Right cardiac atrium (tissue), 5 donors: ENCODE measurements at regions not wholly inside any gene's neighbourhood (a gene's known extent, or its start where the extent isn't known, plus 50 kb on each side); places are given as distances from the start of the nearest gene placed in this dataset.
A peak's percentile ranks its signal among the peaks of the same experiment; 100 is the strongest.

Experiments used
- ATAC-seq, 2 donors: fragments of 200-7000 bp; cut with Tn5 transposase; one replicate each; pipeline versions ENCODE4 v1.8.0 to v1.9.1; 2020; ENCODE audit warnings: moderate library complexity in 2 of 2, mild to moderate bottlenecking in 1 of 2
- DNase-seq, 3 donors: peaks; one replicate each; pipeline ENCODE4 v3.0.0-alpha.2; 2020
- H3K27ac ChIP-seq: one replicate; pipeline ENCODE4 v1.5.1; 2013; ENCODE audit warnings: mild to moderate bottlenecking, low read length, control low read depth, moderate library complexity
- H3K27me3 ChIP-seq: one replicate; pipeline ENCODE4 v1.6.1; 2013; ENCODE audit not compliant: control insufficient read depth, insufficient read depth
- H3K4me1 ChIP-seq: one replicate; pipeline ENCODE4 v1.6.1; 2013; ENCODE audit warnings: low read length; ENCODE audit not compliant: control insufficient read depth, insufficient read depth
- H3K4me3 ChIP-seq: one replicate; pipeline ENCODE4 v1.5.1; 2013; ENCODE audit warnings: low read length, control low read depth
- H3K9me3 ChIP-seq: one replicate; pipeline ENCODE4 v1.6.1; 2013; ENCODE audit warnings: low read length; ENCODE audit not compliant: control insufficient read depth
- WGBS: extraction: QIAGEN DNeasy Blood & Tissue Kit; methylation state at CpG from one replicate; pipeline ENCODE4 v1.1.7; 2013; 5-methylcytosine and 5-hydroxymethylcytosine counted together
- intact Hi-C, 4 donors: fragments of 100-400 bp; cut with DNase I; formaldehyde crosslinking; loops; one replicate each; pipeline versions ENCODE4 v1.11.0 to v1.14.0; 2022 to 2023
- donor health status: healthy with polysubstance abuse.
- donor health status: DM: no; HTN: yes; CAD: no.
- donor health status: DM: no; HTN: no; CAD: no.
- donor health status: DM: no; HTN: yes; CAD: no; lungs with severe emphysema.
- donor health status: DM: yes; HTN: yes; CAD: no.

GRCh38 chr18:73959352-73959751 lies 188.3 kb downstream of the FBXO15 start:
- no peak overlapping the region for H3K27ac ChIP-seq
- intact Hi-C loops: no loop called here
- no peak overlapping the region for H3K4me3 ChIP-seq
- WGBS: 46% methylated on average over 5 of the region's 5 CpGs
- H3K27me3 ChIP-seq: no peaks in the 10 kb centered on the region
- no peak for ATAC-seq
- no peak for DNase-seq
- H3K4me1 ChIP-seq: no peaks in the 10 kb centered on the region
- no peaks in the 10 kb centered on the region for H3K9me3 ChIP-seq

- intact Hi-C loops: no loop called here
- Histone ChIP-seq H3K9me3 (no peaks in the 10 kb centered on the region), H3K27ac (no peak overlapping the region), H3K27me3 (no peaks in the 10 kb centered on the region), H3K4me3 (no peak overlapping the region), H3K4me1 (no peaks in the 10 kb centered on the region)
- DNase-seq (no peak), ATAC-seq (no peak)
- WGBS: 42% methylated on average over 4 of the region's 4 CpGs
Measured at GRCh38 chr18:73954268-73954667, 193.4 kb downstream of the FBXO15 start.

- Histone ChIP-seq H3K4me3 (no peak overlapping the region), H3K27me3 (no peaks in the 10 kb centered on the region), H3K4me1 (no peaks in the 10 kb centered on the region), H3K9me3 (no peaks in the 10 kb centered on the region), H3K27ac (no peak overlapping the region)
- no peak for ATAC-seq
- intact Hi-C loops: no loop called here
- 38% methylated on average over 7 of the region's 7 CpGs for WGBS
- no peak for DNase-seq
Measured at GRCh38 chr18:73952296-73952946, 195.2 kb downstream of the FBXO15 start.

- intact Hi-C loops: no loop called here
- H3K4me3 ChIP-seq: no peak overlapping the region
- 82% methylated on average over 2 of the region's 2 CpGs for WGBS
Measured at GRCh38 chr18:73950116-73950700, 197.4 kb downstream of the FBXO15 start.

GRCh38 chr18:73948497-73948896 lies 199.1 kb downstream of the FBXO15 start:
- DNase-seq: no peak
- intact Hi-C loops: no loop called here
- ATAC-seq: no peak
- H3K27me3 ChIP-seq: no peaks in the 10 kb centered on the region
- 83% methylated on average over 3 of the region's 3 CpGs for WGBS
- no peak overlapping the region for H3K4me3 ChIP-seq
- no peak overlapping the region for H3K27ac ChIP-seq
- no peaks in the 10 kb centered on the region for H3K9me3 ChIP-seq
- no peaks in the 10 kb centered on the region for H3K4me1 ChIP-seq

More at GRCh38 chr18:73950116-73950700, 197.4 kb downstream of the FBXO15 start:
- ATAC-seq (no peak), DNase-seq (no peak)
- H3K4me1 ChIP-seq: no peaks in the 10 kb centered on the region
- H3K9me3 ChIP-seq: no peaks in the 10 kb centered on the region
- no peak overlapping the region for H3K27ac ChIP-seq
- H3K27me3 ChIP-seq: no peaks in the 10 kb centered on the region

- Histone ChIP-seq H3K4me1 (no peaks in the 10 kb centered on the region), H3K27me3 (no peaks in the 10 kb centered on the region), H3K4me3 (no peak overlapping the region), H3K27ac (no peak overlapping the region), H3K9me3 (no peaks in the 10 kb centered on the region)
- DNase-seq (no peak), ATAC-seq (no peak)
- 46% methylated on average over 4 of the region's 4 CpGs for WGBS
- intact Hi-C loops: no loop called here
Measured at GRCh38 chr18:73948084-73948483, 199.6 kb downstream of the FBXO15 start.

- H3K27me3 ChIP-seq: no peaks in the 10 kb centered on the region
- no peak for DNase-seq
- no peak overlapping the region for H3K4me3 ChIP-seq
- no peaks in the 10 kb centered on the region for H3K9me3 ChIP-seq
- no peaks in the 10 kb centered on the region for H3K4me1 ChIP-seq
- H3K27ac ChIP-seq: no peak overlapping the region
- no peak for ATAC-seq
- intact Hi-C loops: no loop called here
- 71% methylated on average over 6 of the region's 6 CpGs for WGBS
Measured at GRCh38 chr18:73947180-73947921, 200.3 kb downstream of the FBXO15 start.

GRCh38 chr18:73945130-73945792 lies 202.4 kb downstream of the FBXO15 start:
- H3K27ac ChIP-seq: no peak overlapping the region
- ATAC-seq (peak; percentile 11 to 17), DNase-seq (no peak)
- H3K4me1 ChIP-seq: no peaks in the 10 kb centered on the region
- no peaks in the 10 kb centered on the region for H3K9me3 ChIP-seq
- 89% methylated on average over 3 of the region's 3 CpGs for WGBS
- no peak overlapping the region for H3K4me3 ChIP-seq
- intact Hi-C loops: no loop called here
- no peaks in the 10 kb centered on the region for H3K27me3 ChIP-seq

GRCh38 chr18:73944715-73945114 lies 202.9 kb downstream of the FBXO15 start:
- no peak overlapping the region for H3K4me3 ChIP-seq
- no peak for DNase-seq
- H3K27ac ChIP-seq: no peak overlapping the region
- no peaks in the 10 kb centered on the region for H3K9me3 ChIP-seq
- H3K27me3 ChIP-seq: no peaks in the 10 kb centered on the region
- no peak for ATAC-seq
- WGBS: 57% methylated on average over 1 of the region's 1 CpG
- intact Hi-C loops: no loop called here
- H3K4me1 ChIP-seq: no peaks in the 10 kb centered on the region

- Histone ChIP-seq H3K9me3 (no peaks in the 10 kb centered on the region), H3K27ac (no peak overlapping the region), H3K4me3 (no peak overlapping the region), H3K4me1 (no peaks in the 10 kb centered on the region), H3K27me3 (no peaks in the 10 kb centered on the region)
- ATAC-seq (no peak), DNase-seq (no peak)
- intact Hi-C loops: no loop called here
- WGBS: 82% methylated on average over 9 of the region's 9 CpGs
Measured at GRCh38 chr18:73943763-73944162, 203.9 kb downstream of the FBXO15 start.

GRCh38 chr18:73942956-73943355 lies 204.7 kb downstream of the FBXO15 start:
- Histone ChIP-seq H3K9me3 (no peaks in the 10 kb centered on the region), H3K27ac (no peak overlapping the region), H3K27me3 (no peaks in the 10 kb centered on the region), H3K4me3 (no peak overlapping the region), H3K4me1 (no peaks in the 10 kb centered on the region)
- WGBS: 79% methylated on average over 4 of the region's 4 CpGs
- ATAC-seq (no peak), DNase-seq (no peak)
- intact Hi-C loops: no loop called here
